Posterior cingulate gyrus (tissue), 11 donors: ENCODE measurements at regions not wholly inside any gene's neighbourhood (a gene's known extent, or its start where the extent isn't known, plus 50 kb on each side); places are given as distances from the start of the nearest gene placed in this dataset.

ENCODE experiments used
- DNase-seq, 10 donors: peaks; one replicate each; pipeline versions ENCODE4 v3.0.0 to v3.0.0-alpha.2; 2020 to 2021; ENCODE audit warnings: mixed read lengths in 3 of 10
- intact Hi-C: fragments of 100-400 bp; cut with DNase I; formaldehyde crosslinking; loops from one replicate; pipeline ENCODE4 v1.15.1; 2023

GRCh38 chr14:101152855-101153254 is 249.3 kb upstream of the RTL1 start:
- intact Hi-C loops = no loop called here
- DNase-seq = no peak

GRCh38 chr14:101153691-101154090 is 250.2 kb upstream of the RTL1 start:
- intact Hi-C loops = no loop called here
- DNase-seq = no peak

- intact Hi-C loops = no loop called here
- DNase-seq = no peak
These were observed 252.1 kb upstream of the RTL1 start for GRCh38 chr14:101155575-101155974.

- no peak for DNase-seq
- intact Hi-C loops = no loop called here
These were observed 263.9 kb upstream of the RTL1 start for GRCh38 chr14:101167428-101167827.

- intact Hi-C loops = no loop called here
- peak in 1 of 10 donors; percentile 28 for DNase-seq
These were observed 265.7 kb upstream of the RTL1 start for GRCh38 chr14:101169267-101169666.

GRCh38 chr14:101171650-101172049 is 268.1 kb upstream of the RTL1 start:
- intact Hi-C loops = no loop called here
- no peak for DNase-seq

GRCh38 chr14:101173698-101174521 is 270.4 kb upstream of the RTL1 start:
- intact Hi-C loops = no loop called here
- peak in 2 of 10 donors; percentile 47 to 54 for DNase-seq

GRCh38 chr14:101174522-101174838 is 271.0 kb upstream of the RTL1 start:
- DNase-seq = peak in 2 of 10 donors; percentile 63 to 72
- intact Hi-C loops = no loop called here

- peak in 2 of 10 donors; percentile 46 to 59 for DNase-seq
- intact Hi-C loops = no loop called here
These were observed 271.6 kb upstream of the RTL1 start for GRCh38 chr14:101174980-101175606.

GRCh38 chr14:101175731-101176534 is 272.4 kb upstream of the RTL1 start:
- intact Hi-C loops = no loop called here
- DNase-seq = peak in 2 of 10 donors; percentile 37 to 57

GRCh38 chr14:101176535-101177205 is 273.1 kb upstream of the RTL1 start:
- intact Hi-C loops = no loop called here
- DNase-seq = peak in 2 of 10 donors; percentile 32 to 51

GRCh38 chr14:101177301-101177971 is 273.9 kb upstream of the RTL1 start:
- intact Hi-C loops = no loop called here
- DNase-seq = peak in 2 of 10 donors; percentile 60 to 70

GRCh38 chr14:101178184-101179072 is 274.9 kb upstream of the RTL1 start:
- peak in 2 of 10 donors; percentile 37 to 54 for DNase-seq
- intact Hi-C loops = no loop called here

GRCh38 chr14:101179691-101180211 is 276.2 kb upstream of the RTL1 start:
- intact Hi-C loops = no loop called here
- DNase-seq = peak in 2 of 10 donors; percentile 23 to 46

GRCh38 chr14:101181446-101182313 is 278.2 kb upstream of the RTL1 start:
- DNase-seq = peak in 2 of 10 donors; percentile 12 to 47
- intact Hi-C loops = no loop called here

GRCh38 chr14:101182476-101182875 is 279.0 kb upstream of the RTL1 start:
- intact Hi-C loops = no loop called here
- peak in 1 of 10 donors; percentile 40 for DNase-seq

GRCh38 chr14:101183376-101184103 is 280.0 kb upstream of the RTL1 start:
- DNase-seq = peak in 3 of 10 donors; percentile 51 to 74 (median 73)
- intact Hi-C loops = no loop called here
